GM12878 (cell line): ENCODE measurements at regions not wholly inside any gene's neighbourhood (a gene's known extent, or its start where the extent isn't known, plus 50 kb on each side); places are given as distances from the start of the nearest gene placed in this dataset.

Experiments
- ATAC-seq: fragments of 200-7000 bp; cut with Tn5 transposase; 3 replicates; pipeline ENCODE4 v1.9.1; 2020; ENCODE audit warnings: mild to moderate bottlenecking, moderate library complexity
- BruUV-seq: library from RNA; stranded (reverse); fragments of 400-500 nt; replicated peaks from 2 replicates; lab custom pipeline; 2021; lab: Mats Ljungman, UMichigan
- CTCF ChIA-PET: fragments of 300-600 bp; sonication (Branson Sonifier 250); formaldehyde crosslinking; extraction: SDS; loops from one replicate; lab custom pipeline; 2021; ENCODE audit warnings: inconsistent platforms; lab: Yijun Ruan, JAX
- POLR2A ChIA-PET: fragments of 350-600 bp; formaldehyde crosslinking; extraction: SDS; loops from one replicate; lab custom pipeline; 2021; ENCODE audit warnings: inconsistent platforms; lab: Charles Lee
- RAD21 ChIA-PET: fragments of 300-600 bp; sonication (Branson Sonifier 250); formaldehyde crosslinking; loops from one replicate; lab custom pipeline; 2023; ENCODE audit warnings: antibody characterized with exemption; ENCODE audit not compliant: unreplicated experiment; lab: Charles Lee
- SMC1A ChIA-PET: fragments of 300-600 bp; sonication (Branson Sonifier 250); formaldehyde crosslinking; loops from one replicate; lab custom pipeline; 2023; ENCODE audit not compliant: unreplicated experiment, uncharacterized antibody; lab: Charles Lee
- DNase-seq: peaks from one replicate; pipeline ENCODE4 v3.0.0-alpha.2; 2011; ENCODE audit warnings: low read depth, low spot score
- FAIRE-seq: peaks from 3 replicates; lab custom pipeline; 2011; peaks lifted over from hg19 to GRCh38; lab: Jason Lieb, UNC
- H2AFZ ChIP-seq: 2 replicates; pipeline ENCODE4 v1.6.0; 2011; ENCODE audit warnings: low read depth, low read length, control low read depth; ENCODE audit not compliant: control insufficient read depth
- H3K27ac ChIP-seq: 2 replicates; pipeline ENCODE4 v1.5.1; 2011; ENCODE audit warnings: control low read depth; ENCODE audit not compliant: control insufficient read depth, insufficient read depth
- H3K27me3 ChIP-seq, 2 experiments: replicated peaks in 1 of 2; 2 replicates each; pipeline versions ENCODE4 v1.6.0 to v1.6.1; 2011; ENCODE audit warnings: low read length in 1 of 2; ENCODE audit not compliant: control insufficient read depth in 2 of 2, insufficient read depth in 2 of 2
- H3K36me3 ChIP-seq, 2 experiments: 2 replicates each; pipeline ENCODE4 v1.5.1; 2011; ENCODE audit warnings: low read length in 1 of 2; ENCODE audit not compliant: control insufficient read depth in 2 of 2, insufficient read depth in 2 of 2
- H3K4me1 ChIP-seq: 2 replicates; pipeline ENCODE4 v1.6.1; 2011; ENCODE audit warnings: mild to moderate bottlenecking, low read length, moderate library complexity, mixed read lengths; ENCODE audit not compliant: control insufficient read depth, insufficient read depth
- H3K4me2 ChIP-seq: 2 replicates; pipeline ENCODE4 v1.6.0; 2011; ENCODE audit warnings: control low read depth; ENCODE audit not compliant: control insufficient read depth, insufficient read depth
- H3K4me3 ChIP-seq: fragments of 200-600 bp; sonication (generic); 2 replicates; pipeline ENCODE4 v1.5.1; 2016
- H3K79me2 ChIP-seq: 2 replicates; pipeline ENCODE4 v1.6.0; 2011; ENCODE audit warnings: low read length; ENCODE audit not compliant: control insufficient read depth, insufficient read depth
- H3K9ac ChIP-seq: 2 replicates; pipeline ENCODE4 v1.8.0; 2011; ENCODE audit warnings: low read length, control low read depth, mixed read lengths; ENCODE audit not compliant: control insufficient read depth, insufficient read depth
- H3K9me3 ChIP-seq: replicated peaks from 3 replicates; pipeline ENCODE4 v1.5.1; 2011; ENCODE audit warnings: mild to moderate bottlenecking, low read length; ENCODE audit not compliant: control insufficient read depth, insufficient read depth
- H4K20me1 ChIP-seq: 2 replicates; pipeline ENCODE4 v1.6.0; 2011; ENCODE audit not compliant: control insufficient read depth, insufficient read depth
- ATF2 ChIP-seq: IDR thresholded peaks from 2 replicates; pipeline ENCODE4 v1.6.1; 2012; ENCODE audit warnings: low read length, inconsistent platforms
- ELK1 ChIP-seq: IDR thresholded peaks from 2 replicates; pipeline ENCODE4 v1.6.1; 2012; ENCODE audit warnings: low read depth, low read length, improper control_type of control experiment
- IRF3 ChIP-seq: fragments of 450-650 bp; IDR thresholded peaks from 2 replicates; pipeline ENCODE4 v1.6.1; 2014; ENCODE audit warnings: mild to moderate bottlenecking
- NBN ChIP-seq: fragments of 450-650 bp; IDR thresholded peaks from 2 replicates; pipeline ENCODE4 v1.6.1; 2016
- PRDM15 ChIP-seq: fragments of 450-650 bp; formaldehyde crosslinking; IDR thresholded peaks from 2 replicates; pipeline ENCODE4 v1.4.0; 2020; ENCODE audit warnings: mild to moderate bottlenecking, moderate library complexity
- USF1 ChIP-seq: IDR thresholded peaks from 2 replicates; pipeline ENCODE4 v1.6.1; 2011; ENCODE audit warnings: borderline replicate concordance, low read depth, mild to moderate bottlenecking, moderate library complexity, mixed read lengths, low read length; ENCODE audit not compliant: insufficient read depth; ENCODE audit errors: extremely low read length
- ZBTB40 ChIP-seq: fragments of 450-650 bp; IDR thresholded peaks from 2 replicates; pipeline ENCODE4 v1.6.1; 2016; ENCODE audit warnings: mild to moderate bottlenecking, moderate library complexity, borderline replicate concordance
- WGBS: methylation state at CpG from one replicate; pipeline ENCODE4 v1.1.6; 2016; ENCODE audit warnings: low lambda C conversion rate; ENCODE audit not compliant: insufficient replicate concordance, insufficient coverage; ENCODE audit errors: missing lambda C conversion rate; 5-methylcytosine and 5-hydroxymethylcytosine counted together
- in situ Hi-C: fragments of 300-500 bp; cut with MboI; formaldehyde crosslinking; loops from 9 replicates; pipeline ENCODE4 v1.14.3; 2018; ENCODE audit warnings: mixed read lengths
- intact Hi-C: fragments of 100-400 bp; cut with micrococcal nuclease; formaldehyde crosslinking; loops from one replicate; pipeline ENCODE4 v1.14.2; 2022; ENCODE audit not compliant: unreplicated experiment

GRCh38 chr18:25771796-25772195 is 318.6 kb downstream of the SS18 start (continued):
- TF ChIP-seq ATF2 (no peak), IRF3 (no peak)
- TF ChIP-seq, all 136 proteins: peak for 0

GRCh38 chr18:25764777-25765176 is 325.6 kb downstream of the SS18 start:
- no peak overlapping the region for H2AFZ ChIP-seq
- H3K4me1 ChIP-seq: no peaks in the 10 kb centered on the region
- WGBS: 14% methylated on average over 4 of the region's 4 CpGs
- TF ChIP-seq USF1: no peak
- TF ChIP-seq ZBTB40: no peak
- TF ChIP-seq NBN: no peak
- TF ChIP-seq PRDM15: no peak
- no peak for TF ChIP-seq ELK1
- ChIA-PET RAD21 (no interaction called here), SMC1A (no interaction called here), CTCF (no interaction called here), POLR2A (no interaction called here)
- H3K9ac ChIP-seq: no peak overlapping the region
- H3K27ac ChIP-seq: no peak overlapping the region
- intact Hi-C loops: no loop called here
- no peak overlapping the region for H3K4me2 ChIP-seq
- no peaks in the 10 kb centered on the region for H4K20me1 ChIP-seq
- in situ Hi-C loops: no loop called here
- BruUV-seq: no TSS peak
- FAIRE-seq: no peak
- no peaks in the 10 kb centered on the region; a peak in 1 of 4 replicates for H3K27me3 ChIP-seq
- no peaks in the 10 kb centered on the region for H3K9me3 ChIP-seq
- H3K4me3 ChIP-seq: no peak overlapping the region
- H3K79me2 ChIP-seq: no peaks in the 10 kb centered on the region
- no peak for DNase-seq
- H3K36me3 ChIP-seq: no peaks in the 10 kb centered on the region
- no peak for ATAC-seq
